ENCODE measurements at regions not wholly inside any gene's neighbourhood (a gene's known extent, or its start where the extent isn't known, plus 50 kb on each side); places are given as distances from the start of the nearest gene placed in this dataset.

DNA sequence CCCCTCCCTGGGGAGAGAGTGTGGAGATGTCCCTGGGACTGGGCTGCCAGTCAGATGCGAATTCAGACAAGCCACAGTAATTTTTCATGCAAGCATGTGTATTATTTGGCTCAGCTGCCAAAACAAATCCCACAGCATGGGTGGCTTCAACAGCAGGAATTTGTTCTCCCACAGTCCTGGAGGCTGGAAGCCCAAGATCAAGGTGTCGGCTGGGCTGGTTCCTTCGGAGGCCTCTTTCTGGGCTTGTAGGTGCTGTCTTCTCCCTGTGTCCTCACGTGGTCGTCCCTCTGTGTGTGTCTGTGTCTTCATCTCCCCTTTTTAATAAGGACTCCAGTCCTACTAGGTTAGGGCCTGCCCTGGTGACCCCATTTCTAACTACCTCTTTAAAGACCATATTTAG, 91.9 kb upstream of the ACTRT2 start:
- no peaks in the 10 kb centered on the region for H4K20me1 ChIP-seq (ENCODE audit: insufficient read depth, low read length)
- ChIA-PET POLR2A (ENCODE audit: unreplicated experiment) (no interaction called here), CTCF (no interaction called here)
- H2BK120ac ChIP-seq (ENCODE audit: low read depth, low read length), result no peak overlapping the region
- no peak overlapping the region for H3K14ac ChIP-seq (replicated peaks; ENCODE audit: low read depth, low read length)
- H2BK20ac ChIP-seq (ENCODE audit: low read depth, low read length), result no peak overlapping the region
- H3K4me1 ChIP-seq (ENCODE audit: control insufficient read depth, insufficient read depth, low read length), result no peaks in the 10 kb centered on the region
- WGBS, 2 experiments (ENCODE audit: extremely low coverage in 2 of 2, insufficient read length in 1 of 2), result no CpG with 5 or more reads among the region's 5 CpGs
- H2AK5ac ChIP-seq (ENCODE audit: low read depth, low read length), result no peak overlapping the region
- TF ChIP-seq NFE2L2 (IDR thresholded peaks at IDR 0.05; ENCODE audit: low read depth, low read length) (no peak), RAD21 (IDR thresholded peaks at IDR 0.05; ENCODE audit: low read length) (no peak), MAFK (IDR thresholded peaks at IDR 0.05; ENCODE audit: low read depth, low read length) (no peak), RCOR1 (IDR thresholded peaks at IDR 0.05; ENCODE audit: insufficient replicate concordance, low read length) (no peak)
- dilution Hi-C loops (cut with HindIII; ENCODE audit: low sequenced_read_pairs, unreplicated experiment) (no loop called here), intact Hi-C loops (cut with micrococcal nuclease) (no loop called here), in situ Hi-C loops (cut with MboI; ENCODE audit: low sequenced_read_pairs) (no loop called here)
- no peak overlapping the region for H3K4me3 ChIP-seq (ENCODE audit: insufficient read depth, low read depth, low read length)
- H3K27me3 ChIP-seq (ENCODE audit: control insufficient read depth, insufficient read depth, low read length), result no peaks in the 10 kb centered on the region
- H3K18ac ChIP-seq (ENCODE audit: low read depth, low read length), result no peak overlapping the region
- H3K79me1 ChIP-seq (ENCODE audit: low read depth in 1 of 2, low read length in 2 of 2), result no peaks in the 10 kb centered on the region
- H3K4ac ChIP-seq (ENCODE audit: low read depth, low read length), result no peak overlapping the region
- BruUV-seq (replicated peaks), result no TSS peak
- DNase-seq, result no peak
- peaks cover 75% of the 10 kb centered on the region for H3K9me3 ChIP-seq (ENCODE audit: control insufficient read depth, insufficient read depth, low read length)
- no peak overlapping the region for H2BK15ac ChIP-seq (ENCODE audit: low read depth, low read length)
- no peak overlapping the region for H2AK9ac ChIP-seq (replicated peaks; ENCODE audit: low read depth, low read length, poor library complexity)
- H4K8ac ChIP-seq (ENCODE audit: low read depth in 2 of 2, low read length in 2 of 2), result no peak overlapping the region
- ATAC-seq (ENCODE audit: low read depth), result no peak
- no peak overlapping the region for H3K56ac ChIP-seq (ENCODE audit: extremely low read depth, insufficient read depth, low read length)
- H2BK5ac ChIP-seq (ENCODE audit: low read depth, low read length, poor library complexity, severe bottlenecking), result no peak overlapping the region
- no peak overlapping the region for H3K23ac ChIP-seq (ENCODE audit: low read depth, low read length)
- H4K5ac ChIP-seq (ENCODE audit: low read depth, low read length), result no peak overlapping the region
- no peak overlapping the region for H2AFZ ChIP-seq (replicated peaks; ENCODE audit: low read length, poor library complexity)
- no peak overlapping the region for H4K91ac ChIP-seq (ENCODE audit: insufficient read depth, low read depth, low read length)
- no peak overlapping the region for H3K4me2 ChIP-seq (ENCODE audit: low read depth, low read length)
- H3K9me1 ChIP-seq (ENCODE audit: insufficient read depth, low read length), result no peaks in the 10 kb centered on the region
- no peaks in the 10 kb centered on the region for H3K36me3 ChIP-seq (ENCODE audit: control insufficient read depth, insufficient read depth, low read length)
- H3K9ac ChIP-seq (ENCODE audit: low read depth, low read length), result no peak overlapping the region
- no peak overlapping the region for H3K27ac ChIP-seq (ENCODE audit: insufficient read depth, low read length)

Measured in IMR-90 (cell line).